Fibroblast of villous mesenchyme (primary cell): ENCODE measurements at regions not wholly inside any gene's neighbourhood (a gene's known extent, or its start where the extent isn't known, plus 50 kb on each side); places are given as distances from the start of the nearest gene placed in this dataset.
"Not testable (repeated sequence)": the region's sequence is repeated elsewhere in the genome, so short reads cannot be mapped to it uniquely, and the experiment has no call there.

ENCODE experiments used
- DNase-seq: peaks from one replicate; pipeline ENCODE4 v3.0.0-alpha.2; 2010; ENCODE audit warnings: low read depth
- H3K4me3 ChIP-seq: 2 replicates; pipeline ENCODE4 v1.5.1; 2011; ENCODE audit warnings: low read depth, mild to moderate bottlenecking, low read length
- CTCF ChIP-seq: IDR thresholded peaks from 2 replicates; pipeline ENCODE4 v1.5.1; 2012; ENCODE audit warnings: low read depth, mild to moderate bottlenecking, low read length; ENCODE audit not compliant: insufficient read depth

DNA sequence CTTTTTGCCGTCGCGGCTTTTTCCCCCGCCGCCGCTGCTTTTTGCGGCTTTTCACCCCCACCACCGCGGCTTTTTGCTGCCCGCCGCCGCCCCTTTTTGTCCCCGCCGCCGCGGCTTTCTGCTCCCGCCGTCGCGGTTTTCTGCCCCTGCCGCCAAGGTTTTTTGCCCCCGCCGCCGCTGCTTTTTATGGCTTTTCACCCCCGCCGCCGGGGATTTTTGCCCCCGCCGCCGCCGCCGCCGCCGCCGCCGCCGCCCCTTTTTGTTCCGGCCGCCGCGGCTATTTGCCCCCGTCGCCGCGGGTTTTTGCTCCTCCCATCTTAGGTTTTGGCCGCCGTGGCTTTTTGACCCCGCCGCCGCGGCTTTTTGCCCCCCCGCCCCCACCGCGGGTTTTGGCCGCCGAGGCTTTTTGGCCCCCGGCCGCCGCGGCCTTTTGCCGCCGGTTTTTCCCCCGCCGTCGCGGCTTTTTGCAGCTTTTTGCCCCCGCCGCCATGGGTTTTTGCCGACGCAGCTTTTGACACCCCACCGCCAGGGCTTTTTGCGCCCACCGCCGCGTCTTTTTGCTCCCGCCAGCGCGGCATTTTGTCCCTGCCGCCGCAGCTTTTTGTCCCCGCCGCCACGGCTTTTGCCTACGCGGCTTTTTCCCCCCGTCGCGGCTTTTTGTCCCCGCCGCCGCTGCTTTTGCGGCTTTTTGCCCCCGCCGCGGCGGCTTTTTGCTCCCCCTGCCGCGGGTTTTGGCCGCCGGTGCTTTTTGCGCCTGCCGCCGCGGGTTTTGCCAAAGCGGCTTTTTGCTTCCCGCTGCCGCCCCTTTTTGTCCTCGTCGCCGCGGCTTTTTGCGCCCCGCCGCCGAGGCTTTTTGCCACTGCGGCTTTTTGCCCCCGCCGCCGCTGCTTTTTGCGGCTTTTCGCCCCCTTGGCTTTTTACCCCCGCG is 519.4 kb upstream of the WSB1 start:
- no peak for DNase-seq
- no peak overlapping the region for H3K4me3 ChIP-seq
- no peak for TF ChIP-seq CTCF

DNA sequence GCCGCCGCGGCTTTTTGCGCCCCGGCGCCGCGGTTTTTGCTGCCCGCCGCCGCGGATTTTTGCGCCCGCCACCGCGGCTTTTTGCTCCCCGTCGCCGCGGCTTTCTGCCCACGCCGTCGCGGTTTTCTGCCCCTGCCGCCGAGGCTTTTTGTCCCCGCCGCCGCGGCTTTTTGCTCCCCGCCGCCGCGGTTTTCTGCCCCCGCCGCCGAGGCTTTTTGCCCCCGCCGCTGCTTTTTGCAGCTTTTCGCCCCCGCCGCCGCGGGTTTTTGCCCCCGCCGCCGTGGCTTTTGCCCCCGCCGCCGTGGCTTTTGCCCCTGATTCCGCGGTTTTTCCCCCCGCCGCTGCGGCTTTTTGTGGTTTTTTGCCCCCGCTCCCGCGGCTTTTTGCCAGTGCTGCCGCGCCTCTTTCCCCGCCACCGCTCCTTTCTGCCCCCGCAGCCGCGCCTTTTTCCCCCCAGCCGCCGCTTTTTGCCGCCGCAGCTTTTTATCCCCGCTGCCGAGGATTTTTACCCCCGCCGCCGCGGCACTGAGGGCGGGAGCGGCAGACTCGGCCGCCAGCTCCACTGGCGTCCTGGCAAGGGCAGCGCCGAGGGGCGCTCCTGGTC is 518.6 kb upstream of the WSB1 start:
- TF ChIP-seq CTCF: no peak
- DNase-seq: no peak

GRCh38 chr17:26780187-26780814 is 513.6 kb upstream of the WSB1 start:
- not testable (repeated sequence) for DNase-seq, H3K4me3 ChIP-seq

More for the DNA sequence above, 518.6 kb upstream of the WSB1 start:
- H3K4me3 ChIP-seq: no peak overlapping the region

GRCh38 chr17:26782153-26782552 is 511.8 kb upstream of the WSB1 start:
- no peak for DNase-seq
- no peak for TF ChIP-seq CTCF
- no peak overlapping the region for H3K4me3 ChIP-seq

- TF ChIP-seq CTCF: no peak
- peak; percentile 13 for DNase-seq
Measured at GRCh38 chr17:26792486-26792885, 501.4 kb upstream of the WSB1 start.

DNA sequence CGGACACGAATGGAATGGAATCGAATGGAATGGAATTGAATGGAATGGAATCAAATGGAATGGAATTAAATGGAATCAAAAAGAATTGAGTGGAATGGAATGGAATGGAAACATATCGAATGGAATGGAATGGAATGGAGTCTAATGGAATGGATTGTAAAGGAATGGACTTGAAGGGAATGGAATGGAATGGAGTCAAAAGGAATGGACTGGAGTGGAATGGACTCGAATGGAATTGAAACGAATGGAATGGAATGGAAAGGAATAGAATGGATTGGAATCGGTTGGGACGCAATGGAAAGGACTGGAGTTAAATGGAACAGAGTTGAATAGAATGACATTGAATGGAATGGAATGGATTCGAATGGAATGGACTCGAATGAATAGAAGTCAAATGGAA is 486.9 kb upstream of the WSB1 start:
- DNase-seq: no peak
- H3K4me3 ChIP-seq: no peak overlapping the region
- TF ChIP-seq CTCF: no peak

More at GRCh38 chr17:26792486-26792885, 501.4 kb upstream of the WSB1 start:
- H3K4me3 ChIP-seq: no peak overlapping the region

GRCh38 chr17:26809033-26809432 is 484.9 kb upstream of the WSB1 start:
- H3K4me3 ChIP-seq: no peak overlapping the region
- no peak for TF ChIP-seq CTCF
- DNase-seq: peak; percentile 15
